Adrenal gland (tissue), 9 donors: ENCODE measurements at regions not wholly inside any gene's neighbourhood (a gene's known extent, or its start where the extent isn't known, plus 50 kb on each side); places are given as distances from the start of the nearest gene placed in this dataset.

Source experiments
- DNase-seq, 7 donors: peaks; one replicate each; pipeline ENCODE4 v3.0.0-alpha.2; 2019 to 2020
- H3K27ac ChIP-seq, 5 donors: fragments of 200-600 bp; sonication (generic) in 4 of 5; 1 replicate in 3 of 5; 2 replicates in 2 of 5; pipeline versions ENCODE4 v1.5.1 to v1.8.0; 2016 to 2020; ENCODE audit warnings: mild to moderate bottlenecking in 1 of 5
- H3K27me3 ChIP-seq: fragments of 200-600 bp; 2 replicates; pipeline ENCODE4 v1.8.0; 2021
- H3K36me3 ChIP-seq, 2 donors: fragments of 200-600 bp; replicated peaks in 1 of 2; 1 replicate in 1 of 2; 2 replicates in 1 of 2; pipeline versions ENCODE4 v1.5.1 to v1.8.0; 2018 to 2022
- H3K4me1 ChIP-seq, 2 donors: fragments of 200-600 bp; replicated peaks in 1 of 2; 1 replicate in 1 of 2; 2 replicates in 1 of 2; pipeline versions ENCODE4 v1.5.1 to v1.8.0; 2018 to 2021
- H3K4me3 ChIP-seq, 4 donors: fragments of 200-600 bp; sonication (generic) in 3 of 4; one replicate each; pipeline ENCODE4 v1.5.1; 2016 to 2018
- H3K9me3 ChIP-seq, 3 donors: fragments of 200-600 bp; sonication (generic) in 1 of 3; replicated peaks in 1 of 3; 1 replicate in 2 of 3; 2 replicates in 1 of 3; pipeline versions ENCODE4 v1.5.1 to v1.8.0; 2016 to 2021
- POLR2A ChIP-seq, 2 donors: fragments of 450-650 bp; IDR thresholded peaks; one replicate each; pipeline ENCODE4 v1.6.1; 2017; ENCODE audit warnings: antibody characterized with exemption in 2 of 2, mild to moderate bottlenecking in 2 of 2, moderate library complexity in 1 of 2
- WGBS, 4 donors: extraction: QIAGEN DNeasy Blood & Tissue Kit in 2 of 4; methylation state at CpG; one replicate each; pipeline versions ENCODE4 v1.1.5 to v1.1.7; 2013 to 2017; 5-methylcytosine and 5-hydroxymethylcytosine counted together
- intact Hi-C, 2 donors: fragments of 100-400 bp; cut with DNase I; formaldehyde crosslinking; loops; one replicate each; pipeline versions ENCODE4 v1.14.1 to v1.15.0; 2022 to 2023
- TF ChIP-seq, protein P1 (sequence below), 6 experiments: fragments of 450-650 bp in 4 of 6; fragments of 200-600 bp in 2 of 6; sonication (generic) in 1 of 6; IDR thresholded peaks; 1 replicate in 5 of 6; 2 replicates in 1 of 6; pipeline versions ENCODE4 v1.5.1 to v1.8.0; 2016 to 2021; ENCODE audit warnings: antibody characterized with exemption in 6 of 6, mild to moderate bottlenecking in 2 of 6, moderate library complexity in 1 of 6
- donor health status: healthy with polysubstance abuse.
- donor health status: Bipolar disorder and iron deficiency.
- donor health status: DM: yes; HTN: yes; CAD: no.
- donor health status: DM: no; HTN: no; CAD: no.
- donor health status: DM: no; HTN: no; CAD: no.

- WGBS, 4 donors, result 79 to 86% (median 81%) methylated on average over 3 of the region's 3 CpGs
- no peak for DNase-seq
- no peaks in the 10 kb centered on the region for H3K4me1 ChIP-seq
- no peaks in the 10 kb centered on the region for H3K27me3 ChIP-seq
- H3K36me3 ChIP-seq, result no peaks in the 10 kb centered on the region
- intact Hi-C loops, result no loop called here
- no peak for TF ChIP-seq POLR2A (IDR thresholded peaks at IDR 0.05)
- TF ChIP-seq, protein P1, sequence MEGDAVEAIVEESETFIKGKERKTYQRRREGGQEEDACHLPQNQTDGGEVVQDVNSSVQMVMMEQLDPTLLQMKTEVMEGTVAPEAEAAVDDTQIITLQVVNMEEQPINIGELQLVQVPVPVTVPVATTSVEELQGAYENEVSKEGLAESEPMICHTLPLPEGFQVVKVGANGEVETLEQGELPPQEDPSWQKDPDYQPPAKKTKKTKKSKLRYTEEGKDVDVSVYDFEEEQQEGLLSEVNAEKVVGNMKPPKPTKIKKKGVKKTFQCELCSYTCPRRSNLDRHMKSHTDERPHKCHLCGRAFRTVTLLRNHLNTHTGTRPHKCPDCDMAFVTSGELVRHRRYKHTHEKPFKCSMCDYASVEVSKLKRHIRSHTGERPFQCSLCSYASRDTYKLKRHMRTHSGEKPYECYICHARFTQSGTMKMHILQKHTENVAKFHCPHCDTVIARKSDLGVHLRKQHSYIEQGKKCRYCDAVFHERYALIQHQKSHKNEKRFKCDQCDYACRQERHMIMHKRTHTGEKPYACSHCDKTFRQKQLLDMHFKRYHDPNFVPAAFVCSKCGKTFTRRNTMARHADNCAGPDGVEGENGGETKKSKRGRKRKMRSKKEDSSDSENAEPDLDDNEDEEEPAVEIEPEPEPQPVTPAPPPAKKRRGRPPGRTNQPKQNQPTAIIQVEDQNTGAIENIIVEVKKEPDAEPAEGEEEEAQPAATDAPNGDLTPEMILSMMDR (IDR thresholded peaks at IDR 0.05), result no peak
- H3K4me3 ChIP-seq, result no peak overlapping the region
- H3K27ac ChIP-seq, result no peak overlapping the region
- H3K9me3 ChIP-seq, result no peaks in the 10 kb centered on the region
These were observed 834.3 kb downstream of the KCNT2 start for GRCh38 chr1:195773931-195774330.

- intact Hi-C loops, result no loop called here
- TF ChIP-seq, protein P1 (IDR thresholded peaks at IDR 0.05), result no peak
- no peak for TF ChIP-seq POLR2A (IDR thresholded peaks at IDR 0.05)
- no peak for DNase-seq
- H3K4me1 ChIP-seq, result no peaks in the 10 kb centered on the region
- H3K9me3 ChIP-seq, result no peaks in the 10 kb centered on the region
- H3K27me3 ChIP-seq, result no peaks in the 10 kb centered on the region
- H3K4me3 ChIP-seq, result no peak overlapping the region
- no peak overlapping the region for H3K27ac ChIP-seq
- H3K36me3 ChIP-seq, result no peaks in the 10 kb centered on the region
These were observed 838.8 kb downstream of the KCNT2 start for GRCh38 chr1:195769461-195769860.

DNA sequence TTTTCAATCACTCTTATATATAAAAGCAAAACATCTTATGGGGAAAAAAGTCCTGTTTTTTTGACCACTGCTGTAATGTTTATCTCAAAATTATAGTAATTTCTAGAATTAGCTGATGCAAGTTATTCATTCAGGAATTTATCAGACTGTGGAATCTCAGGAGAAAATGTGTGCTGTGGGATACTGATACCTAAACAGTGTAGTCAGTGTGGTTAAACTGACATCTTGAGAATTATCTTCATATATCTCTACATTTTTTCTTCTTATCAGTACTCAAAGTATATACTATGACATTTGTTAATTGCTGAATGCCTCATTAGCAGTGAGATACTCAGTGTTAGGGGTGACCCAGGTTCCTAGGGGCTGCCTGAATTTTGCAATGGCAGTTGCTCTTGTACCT is 839.3 kb downstream of the KCNT2 start:
- Histone ChIP-seq H3K27me3 (no peaks in the 10 kb centered on the region), H3K36me3 (no peaks in the 10 kb centered on the region), H3K4me1 (no peaks in the 10 kb centered on the region), H3K4me3 (no peak overlapping the region), H3K27ac (no peak overlapping the region), H3K9me3 (no peaks in the 10 kb centered on the region)
- TF ChIP-seq, protein P1 (IDR thresholded peaks at IDR 0.05), result no peak
- no peak for TF ChIP-seq POLR2A (IDR thresholded peaks at IDR 0.05)
- intact Hi-C loops, result no loop called here
- no peak for DNase-seq

GRCh38 chr1:195768377-195768776 is 839.9 kb downstream of the KCNT2 start:
- H3K27ac ChIP-seq, result no peak overlapping the region
- 43 to 56% (median 49%) methylated on average over 2 of the region's 2 CpGs for WGBS, 4 donors
- H3K9me3 ChIP-seq, result no peaks in the 10 kb centered on the region
- H3K27me3 ChIP-seq, result no peaks in the 10 kb centered on the region
- H3K4me3 ChIP-seq, result no peak overlapping the region
- TF ChIP-seq, protein P1 (IDR thresholded peaks at IDR 0.05), result no peak
- no peak for TF ChIP-seq POLR2A (IDR thresholded peaks at IDR 0.05)
- intact Hi-C loops, result no loop called here
- H3K36me3 ChIP-seq, result no peaks in the 10 kb centered on the region
- H3K4me1 ChIP-seq, result no peaks in the 10 kb centered on the region
- no peak for DNase-seq
